Stomach (tissue), 4 donors: ENCODE measurements at regions not wholly inside any gene's neighbourhood (a gene's known extent, or its start where the extent isn't known, plus 50 kb on each side); places are given as distances from the start of the nearest gene placed in this dataset.

Experiments
- EP300 ChIP-seq: sonication (generic); formaldehyde crosslinking; IDR thresholded peaks from one replicate; pipeline ENCODE4 v1.6.1; 2017; ENCODE audit warnings: antibody characterized with exemption
- POLR2A ChIP-seq, 4 donors: fragments of 450-650 bp; IDR thresholded peaks; one replicate each; pipeline ENCODE4 v1.6.1; 2016; ENCODE audit warnings: antibody characterized with exemption in 4 of 4, control low read depth in 2 of 4, mild to moderate bottlenecking in 1 of 4, moderate library complexity in 1 of 4
- TF ChIP-seq, protein P1 (sequence below), 7 experiments: fragments of 450-650 bp in 4 of 7; fragments of 200-600 bp in 3 of 7; sonication (generic) in 3 of 7; IDR thresholded peaks; one replicate each; pipeline ENCODE4 v1.5.1; 2016 to 2019; ENCODE audit warnings: antibody characterized with exemption in 7 of 7, control low read depth in 2 of 7, mild to moderate bottlenecking in 1 of 7

DNA sequence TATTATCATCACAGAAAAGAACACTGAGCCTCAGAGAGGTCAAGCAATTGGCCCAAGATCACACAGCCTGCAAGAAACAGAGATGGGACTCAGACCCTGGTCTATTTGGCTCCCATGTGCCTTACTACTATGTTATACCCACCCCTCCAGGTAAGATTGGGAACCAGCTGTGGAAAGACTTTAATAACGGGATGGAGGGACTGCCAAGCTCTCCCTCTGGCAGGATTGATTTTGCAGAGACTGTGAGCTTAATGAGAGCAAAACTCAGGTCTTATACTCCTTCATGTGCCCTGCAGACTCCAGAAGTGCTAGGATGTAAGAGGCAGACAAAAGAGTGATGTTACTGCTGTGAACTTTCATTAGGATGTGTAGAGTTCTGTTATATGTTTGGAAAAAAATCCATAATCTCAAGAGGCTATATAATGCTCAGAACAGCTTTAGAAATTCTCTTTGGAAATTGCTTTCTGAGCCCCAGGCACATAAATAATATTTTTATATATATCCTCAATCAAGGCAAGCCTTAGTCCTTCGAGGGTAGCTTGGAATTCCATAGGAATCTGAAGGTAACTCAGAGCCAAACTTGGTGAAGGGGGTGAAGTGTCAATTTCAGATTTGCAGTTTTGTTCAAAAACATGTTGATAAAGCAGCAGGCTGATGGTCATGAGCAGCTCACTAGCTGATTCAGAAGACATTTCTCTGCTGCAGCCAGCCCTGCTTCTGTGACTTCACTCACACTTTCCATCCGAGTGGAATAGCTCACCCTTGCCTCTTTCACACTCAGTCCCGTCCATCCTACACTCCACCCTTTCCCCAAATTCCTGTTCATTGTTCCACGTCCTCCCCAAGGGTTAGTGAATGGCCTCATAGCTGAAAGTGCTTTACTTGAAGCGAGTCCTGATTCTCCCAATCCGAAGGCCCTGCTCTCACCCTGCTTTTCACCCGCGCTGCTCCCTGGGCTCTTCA, 188.8 kb downstream of the SNX19 start:
- TF ChIP-seq, protein P1, sequence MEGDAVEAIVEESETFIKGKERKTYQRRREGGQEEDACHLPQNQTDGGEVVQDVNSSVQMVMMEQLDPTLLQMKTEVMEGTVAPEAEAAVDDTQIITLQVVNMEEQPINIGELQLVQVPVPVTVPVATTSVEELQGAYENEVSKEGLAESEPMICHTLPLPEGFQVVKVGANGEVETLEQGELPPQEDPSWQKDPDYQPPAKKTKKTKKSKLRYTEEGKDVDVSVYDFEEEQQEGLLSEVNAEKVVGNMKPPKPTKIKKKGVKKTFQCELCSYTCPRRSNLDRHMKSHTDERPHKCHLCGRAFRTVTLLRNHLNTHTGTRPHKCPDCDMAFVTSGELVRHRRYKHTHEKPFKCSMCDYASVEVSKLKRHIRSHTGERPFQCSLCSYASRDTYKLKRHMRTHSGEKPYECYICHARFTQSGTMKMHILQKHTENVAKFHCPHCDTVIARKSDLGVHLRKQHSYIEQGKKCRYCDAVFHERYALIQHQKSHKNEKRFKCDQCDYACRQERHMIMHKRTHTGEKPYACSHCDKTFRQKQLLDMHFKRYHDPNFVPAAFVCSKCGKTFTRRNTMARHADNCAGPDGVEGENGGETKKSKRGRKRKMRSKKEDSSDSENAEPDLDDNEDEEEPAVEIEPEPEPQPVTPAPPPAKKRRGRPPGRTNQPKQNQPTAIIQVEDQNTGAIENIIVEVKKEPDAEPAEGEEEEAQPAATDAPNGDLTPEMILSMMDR (IDR thresholded peaks at IDR 0.05): no peak
- TF ChIP-seq POLR2A (IDR thresholded peaks at IDR 0.05) (no peak), EP300 (no peak)
